Activated CD8-positive, alpha-beta T cell treated with anti-CD3 and anti-CD28 coated beads for 36 hours (primary cell): ENCODE measurements at regions not wholly inside any gene's neighbourhood (a gene's known extent, or its start where the extent isn't known, plus 50 kb on each side); places are given as distances from the start of the nearest gene placed in this dataset.

Experiments used
- ATAC-seq: fragments of 200-7000 bp; cut with Tn5 transposase; one replicate; pipeline ENCODE4 v1.10.0; 2021; ENCODE audit warnings: mild to moderate bottlenecking, moderate library complexity
- CTCF ChIA-PET: fragments of 350-600 bp; sonication (Branson Sonifier 250); formaldehyde crosslinking; loops from one replicate; lab custom pipeline; 2021; ENCODE audit warnings: antibody characterized with exemption; lab: Charles Lee
- POLR2A ChIA-PET: fragments of 350-600 bp; sonication (Branson Sonifier 250); formaldehyde crosslinking; loops from one replicate; lab custom pipeline; 2021; ENCODE audit warnings: antibody characterized with exemption; lab: Charles Lee
- DNase-seq: peaks from one replicate; pipeline ENCODE4 v3.0.0-alpha.2; 2020
- H3K27ac Mint-ChIP-seq: one replicate; pipeline ENCODE4 v1.8.0; 2021; ENCODE audit warnings: mild to moderate bottlenecking, mixed read lengths
- H3K27me3 Mint-ChIP-seq: one replicate; pipeline ENCODE4 v1.8.0; 2021; ENCODE audit warnings: mixed read lengths
- H3K36me3 Mint-ChIP-seq: one replicate; pipeline ENCODE4 v1.8.0; 2021; ENCODE audit warnings: low read depth, mixed read lengths
- H3K4me1 Mint-ChIP-seq: one replicate; pipeline ENCODE4 v1.8.0; 2021; ENCODE audit warnings: low read depth, mixed read lengths
- H3K4me3 Mint-ChIP-seq: one replicate; pipeline ENCODE4 v1.8.0; 2021; ENCODE audit warnings: mild to moderate bottlenecking, moderate library complexity, mixed read lengths
- H3K9me3 Mint-ChIP-seq: one replicate; pipeline ENCODE4 v1.8.0; 2021; ENCODE audit warnings: mixed read lengths
- intact Hi-C: fragments of 100-400 bp; cut with micrococcal nuclease; formaldehyde crosslinking; loops from one replicate; pipeline ENCODE4 v1.10.0; 2022
- TF ChIP-seq, protein P1 (sequence below): fragments of 200-600 bp; IDR thresholded peaks from one replicate; pipeline ENCODE4 v1.8.0; 2022; ENCODE audit warnings: antibody characterized with exemption, mild to moderate bottlenecking

DNA sequence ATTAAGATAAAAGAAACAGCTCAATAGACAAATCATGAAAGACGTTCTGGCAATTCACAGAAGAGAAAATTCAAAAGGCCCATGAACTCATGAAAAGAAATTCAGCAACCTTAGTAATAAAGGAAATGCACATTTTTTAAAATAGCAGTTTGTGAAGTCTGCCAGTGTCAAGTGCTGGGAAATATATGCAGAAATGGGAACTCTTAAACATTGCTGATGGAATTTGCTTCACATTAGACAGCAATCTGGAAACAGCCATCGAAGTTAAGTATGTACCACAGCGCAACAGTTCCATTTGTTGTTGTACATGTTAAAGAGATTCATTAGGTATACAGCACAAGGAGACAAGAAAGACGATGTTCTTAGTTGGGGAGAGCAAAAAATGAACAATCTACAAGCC, 319.4 kb upstream of the SALL1 start:
- Mint-ChIP-seq H3K4me3 (no peak overlapping the region), H3K27ac (no peak overlapping the region), H3K9me3 (peaks cover 5% of the 10 kb centered on the region), H3K36me3 (no peaks in the 10 kb centered on the region), H3K4me1 (no peaks in the 10 kb centered on the region), H3K27me3 (no peaks in the 10 kb centered on the region)
- ChIA-PET POLR2A (no interaction called here), CTCF (interaction anchor here (0.8 kb wide), 1 partner anchor 20 kb away, joined by 3 read pairs; no protein-coding TSS in a partner anchor)
- ATAC-seq (no peak), DNase-seq (no peak)
- intact Hi-C loops, result no loop called here
- TF ChIP-seq, protein P1, sequence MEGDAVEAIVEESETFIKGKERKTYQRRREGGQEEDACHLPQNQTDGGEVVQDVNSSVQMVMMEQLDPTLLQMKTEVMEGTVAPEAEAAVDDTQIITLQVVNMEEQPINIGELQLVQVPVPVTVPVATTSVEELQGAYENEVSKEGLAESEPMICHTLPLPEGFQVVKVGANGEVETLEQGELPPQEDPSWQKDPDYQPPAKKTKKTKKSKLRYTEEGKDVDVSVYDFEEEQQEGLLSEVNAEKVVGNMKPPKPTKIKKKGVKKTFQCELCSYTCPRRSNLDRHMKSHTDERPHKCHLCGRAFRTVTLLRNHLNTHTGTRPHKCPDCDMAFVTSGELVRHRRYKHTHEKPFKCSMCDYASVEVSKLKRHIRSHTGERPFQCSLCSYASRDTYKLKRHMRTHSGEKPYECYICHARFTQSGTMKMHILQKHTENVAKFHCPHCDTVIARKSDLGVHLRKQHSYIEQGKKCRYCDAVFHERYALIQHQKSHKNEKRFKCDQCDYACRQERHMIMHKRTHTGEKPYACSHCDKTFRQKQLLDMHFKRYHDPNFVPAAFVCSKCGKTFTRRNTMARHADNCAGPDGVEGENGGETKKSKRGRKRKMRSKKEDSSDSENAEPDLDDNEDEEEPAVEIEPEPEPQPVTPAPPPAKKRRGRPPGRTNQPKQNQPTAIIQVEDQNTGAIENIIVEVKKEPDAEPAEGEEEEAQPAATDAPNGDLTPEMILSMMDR, result no peak

GRCh38 chr16:51464996-51465395, 313.9 kb upstream of the SALL1 start:
- no peaks in the 10 kb centered on the region for H3K4me1 Mint-ChIP-seq
- no peaks in the 10 kb centered on the region for H3K36me3 Mint-ChIP-seq
- CTCF ChIA-PET, result no interaction called here
- H3K4me3 Mint-ChIP-seq, result no peak overlapping the region
- POLR2A ChIA-PET, result interaction anchor here (0.6 kb wide), 1 partner anchor 90 kb away, joined by 3 read pairs; no protein-coding TSS in a partner anchor
- TF ChIP-seq, protein P1, result no peak
- DNase-seq (no peak), ATAC-seq (no peak)
- H3K27me3 Mint-ChIP-seq, result no peaks in the 10 kb centered on the region
- no peak overlapping the region for H3K27ac Mint-ChIP-seq
- intact Hi-C loops, result no loop called here
- no peaks in the 10 kb centered on the region for H3K9me3 Mint-ChIP-seq

DNA sequence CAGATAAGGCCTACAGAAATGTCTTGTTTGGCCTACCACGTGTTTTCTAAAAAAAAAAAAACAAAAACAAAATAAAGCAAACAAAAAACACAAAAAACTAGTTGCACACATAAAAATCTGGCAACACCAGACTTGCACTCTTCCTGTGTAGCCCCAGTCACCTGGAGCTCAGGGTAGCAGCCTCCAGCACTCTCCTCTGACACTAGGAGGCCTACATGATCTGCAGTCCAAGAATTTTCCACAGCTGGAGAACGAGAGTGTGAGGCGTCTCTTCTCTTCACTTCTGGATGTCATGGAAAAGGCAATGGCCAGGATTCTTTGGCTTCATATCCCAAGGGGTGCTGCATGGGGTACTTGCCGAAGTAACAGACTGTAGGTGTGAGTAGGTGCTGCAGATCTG, 310.2 kb upstream of the SALL1 start:
- no peak for ATAC-seq
- intact Hi-C loops, result no loop called here
- H3K9me3 Mint-ChIP-seq, result no peaks in the 10 kb centered on the region

DNA sequence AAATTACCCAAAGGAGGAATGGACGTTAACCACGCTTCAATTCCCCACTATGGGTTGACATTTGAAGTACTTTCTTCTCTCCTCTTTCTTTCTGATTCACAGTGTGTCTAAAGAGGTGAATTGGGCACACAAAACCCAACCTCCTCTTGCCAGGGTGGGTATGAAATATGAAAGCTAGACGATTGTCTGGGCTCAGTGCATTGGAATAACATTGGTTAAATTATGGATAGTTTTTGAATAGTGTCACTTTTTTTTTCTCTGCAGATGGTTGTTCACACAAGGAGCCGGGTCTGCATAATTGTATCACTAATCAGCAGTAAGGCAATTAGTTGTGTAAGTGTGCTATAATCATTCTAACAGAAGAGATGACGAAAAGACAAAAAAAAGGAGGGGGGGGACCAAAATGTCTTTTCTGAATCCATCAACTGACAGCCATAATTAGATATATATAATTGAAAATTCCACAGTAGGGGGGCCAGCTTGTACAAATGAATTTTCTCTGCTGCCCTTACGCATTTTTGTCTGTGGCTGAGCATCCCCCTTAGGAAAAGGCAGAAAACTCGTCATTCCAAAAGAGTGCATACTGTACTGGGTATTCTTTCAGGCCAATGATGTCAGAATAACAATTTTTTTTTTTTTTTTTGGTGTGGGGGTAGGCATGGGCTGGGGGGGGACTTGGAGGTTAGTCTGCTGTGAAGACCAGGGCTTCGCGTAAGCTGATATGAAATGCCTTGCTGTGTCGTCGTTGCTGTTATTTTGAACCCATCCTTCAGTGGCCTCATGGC, 307.5 kb upstream of the SALL1 start:
- H3K4me3 Mint-ChIP-seq, result no peak overlapping the region
- H3K9me3 Mint-ChIP-seq, result peaks cover 5% of the 10 kb centered on the region
- intact Hi-C loops, result no loop called here
- no peak overlapping the region for H3K27ac Mint-ChIP-seq
- H3K27me3 Mint-ChIP-seq, result no peaks in the 10 kb centered on the region
- ATAC-seq, result no peak
- TF ChIP-seq, protein P1, result no peak
- CTCF ChIA-PET, result no interaction called here
- no peaks in the 10 kb centered on the region for H3K4me1 Mint-ChIP-seq
- no peaks in the 10 kb centered on the region for H3K36me3 Mint-ChIP-seq
- POLR2A ChIA-PET, result no interaction called here
- DNase-seq, result no peak

More for the DNA sequence above, 310.2 kb upstream of the SALL1 start:
- TF ChIP-seq, protein P1, result no peak
- CTCF ChIA-PET, result no interaction called here
- no peaks in the 10 kb centered on the region for H3K27me3 Mint-ChIP-seq
- DNase-seq, result no peak
- no peak overlapping the region for H3K4me3 Mint-ChIP-seq
- no peaks in the 10 kb centered on the region for H3K36me3 Mint-ChIP-seq
- no peaks in the 10 kb centered on the region for H3K4me1 Mint-ChIP-seq
- no peak overlapping the region for H3K27ac Mint-ChIP-seq
- POLR2A ChIA-PET, result no interaction called here

GRCh38 chr16:51457775-51458174, 306.7 kb upstream of the SALL1 start:
- H3K4me1 Mint-ChIP-seq, result no peaks in the 10 kb centered on the region
- intact Hi-C loops, result no loop called here
- ChIA-PET POLR2A (no interaction called here), CTCF (no interaction called here)
- ATAC-seq, result no peak
- TF ChIP-seq, protein P1, result no peak
- no peaks in the 10 kb centered on the region for H3K27me3 Mint-ChIP-seq
- no peak overlapping the region for H3K27ac Mint-ChIP-seq
- H3K36me3 Mint-ChIP-seq, result no peaks in the 10 kb centered on the region
- H3K4me3 Mint-ChIP-seq, result no peak overlapping the region
- H3K9me3 Mint-ChIP-seq, result peaks cover 5% of the 10 kb centered on the region
- no peak for DNase-seq
